Gastrocnemius medialis (tissue), 4 donors: ENCODE measurements at regions not wholly inside any gene's neighbourhood (a gene's known extent, or its start where the extent isn't known, plus 50 kb on each side); places are given as distances from the start of the nearest gene placed in this dataset.

Experiments
- POLR2A ChIP-seq, 2 donors: fragments of 450-650 bp; IDR thresholded peaks; one replicate each; pipeline ENCODE4 v1.6.1; 2017; ENCODE audit warnings: antibody characterized with exemption in 2 of 2, mild to moderate bottlenecking in 2 of 2, moderate library complexity in 2 of 2
- TF ChIP-seq, protein P1 (sequence below), 5 experiments: fragments of 450-650 bp in 3 of 5; fragments of 200-600 bp in 2 of 5; sonication (generic) in 2 of 5; IDR thresholded peaks in 4 of 5; conservative IDR thresholded peaks in 1 of 5; 1 replicate in 4 of 5; 2 replicates in 1 of 5; pipeline ENCODE4 v1.5.1; 2016 to 2019; ENCODE audit warnings: antibody characterized with exemption in 5 of 5, mild to moderate bottlenecking in 3 of 5, moderate library complexity in 3 of 5

DNA sequence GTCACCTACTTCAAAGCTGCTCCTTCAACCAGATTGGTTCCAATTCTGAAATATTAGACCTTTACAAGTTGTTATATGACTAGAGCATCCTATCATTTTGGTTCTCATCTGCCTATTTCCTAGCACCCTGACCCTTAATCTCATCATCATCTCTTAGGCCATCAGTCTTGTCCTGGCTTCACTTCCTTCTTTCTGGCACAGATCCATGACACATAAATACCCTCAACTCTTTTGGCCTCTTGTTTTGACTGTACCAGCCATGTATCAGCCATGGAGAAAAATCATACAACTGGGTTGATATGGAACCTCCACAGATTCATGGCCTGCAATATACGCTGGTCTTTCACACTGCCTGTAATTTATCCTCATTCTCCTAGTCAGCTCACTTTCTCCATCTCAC is 123.1 kb upstream of the FBXL17 start:
- TF ChIP-seq, protein P1, sequence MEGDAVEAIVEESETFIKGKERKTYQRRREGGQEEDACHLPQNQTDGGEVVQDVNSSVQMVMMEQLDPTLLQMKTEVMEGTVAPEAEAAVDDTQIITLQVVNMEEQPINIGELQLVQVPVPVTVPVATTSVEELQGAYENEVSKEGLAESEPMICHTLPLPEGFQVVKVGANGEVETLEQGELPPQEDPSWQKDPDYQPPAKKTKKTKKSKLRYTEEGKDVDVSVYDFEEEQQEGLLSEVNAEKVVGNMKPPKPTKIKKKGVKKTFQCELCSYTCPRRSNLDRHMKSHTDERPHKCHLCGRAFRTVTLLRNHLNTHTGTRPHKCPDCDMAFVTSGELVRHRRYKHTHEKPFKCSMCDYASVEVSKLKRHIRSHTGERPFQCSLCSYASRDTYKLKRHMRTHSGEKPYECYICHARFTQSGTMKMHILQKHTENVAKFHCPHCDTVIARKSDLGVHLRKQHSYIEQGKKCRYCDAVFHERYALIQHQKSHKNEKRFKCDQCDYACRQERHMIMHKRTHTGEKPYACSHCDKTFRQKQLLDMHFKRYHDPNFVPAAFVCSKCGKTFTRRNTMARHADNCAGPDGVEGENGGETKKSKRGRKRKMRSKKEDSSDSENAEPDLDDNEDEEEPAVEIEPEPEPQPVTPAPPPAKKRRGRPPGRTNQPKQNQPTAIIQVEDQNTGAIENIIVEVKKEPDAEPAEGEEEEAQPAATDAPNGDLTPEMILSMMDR (IDR thresholded peaks at IDR 0.05 in 4 of 5, conservative IDR thresholded peaks at IDR 0.05 in 1 of 5), result no peak
- TF ChIP-seq POLR2A (IDR thresholded peaks at IDR 0.05), result no peak
